ENCODE measurements at regions not wholly inside any gene's neighbourhood (a gene's known extent, or its start where the extent isn't known, plus 50 kb on each side); places are given as distances from the start of the nearest gene placed in this dataset.

DNA sequence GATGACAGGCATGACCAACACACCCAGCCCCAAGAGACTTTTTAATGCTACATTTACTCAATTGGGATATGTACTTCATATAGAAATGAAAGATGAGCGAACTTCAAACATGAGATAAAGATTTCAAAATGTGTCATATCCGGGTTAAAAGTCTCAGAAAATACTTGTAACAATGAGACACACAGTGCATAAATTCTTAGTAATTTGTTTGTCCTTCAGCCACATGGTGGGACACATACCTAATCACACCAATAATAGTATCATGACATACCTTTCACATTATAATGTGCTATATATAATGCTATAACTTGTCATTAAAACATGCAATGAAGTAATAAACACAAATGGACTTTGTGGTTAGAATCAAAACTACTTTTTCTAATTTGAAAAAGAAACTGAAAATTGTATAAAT, 204.7 kb upstream of the RFX3 start:
- no peak for TF ChIP-seq CTCF (IDR thresholded peaks at IDR 0.05)
- no peak for DNase-seq
- intact Hi-C loops (cut with DNase I, micrococcal nuclease): loop anchor here in 1 of 2 donors (10.0 kb wide), 1 partner anchor 604 kb away; no protein-coding TSS in a partner anchor
- no peak for ATAC-seq
- Histone ChIP-seq H3K9me3 (no peaks in the 10 kb centered on the region), H3K4me1 (ENCODE audit: low read depth) (no peaks in the 10 kb centered on the region), H3K36me3 (ENCODE audit: low read depth) (no peaks in the 10 kb centered on the region), H3K4me3 (no peak overlapping the region)

GRCh38 chr9:3721096-3721495, 195.3 kb upstream of the RFX3 start:
- intact Hi-C loops (cut with DNase I, micrococcal nuclease): no loop called here
- DNase-seq (no peak), ATAC-seq (no peak)
- Histone ChIP-seq H3K4me3 (no peak overlapping the region), H3K4me1 (ENCODE audit: low read depth) (no peaks in the 10 kb centered on the region), H3K9me3 (no peaks in the 10 kb centered on the region), H3K36me3 (ENCODE audit: low read depth) (no peaks in the 10 kb centered on the region)
- TF ChIP-seq CTCF (IDR thresholded peaks at IDR 0.05): no peak

- intact Hi-C loops (cut with DNase I, micrococcal nuclease): no loop called here
- Histone ChIP-seq H3K4me1 (ENCODE audit: low read depth) (no peaks in the 10 kb centered on the region), H3K36me3 (ENCODE audit: low read depth) (no peaks in the 10 kb centered on the region), H3K9me3 (no peaks in the 10 kb centered on the region), H3K4me3 (no peak overlapping the region)
- DNase-seq (no peak), ATAC-seq (no peak)
- TF ChIP-seq CTCF (IDR thresholded peaks at IDR 0.05): no peak
These were observed 193.5 kb upstream of the RFX3 start for GRCh38 chr9:3719286-3719685.

GRCh38 chr9:3716415-3716814, 190.6 kb upstream of the RFX3 start:
- Histone ChIP-seq H3K36me3 (ENCODE audit: low read depth) (no peaks in the 10 kb centered on the region), H3K4me3 (no peak overlapping the region), H3K9me3 (no peaks in the 10 kb centered on the region), H3K4me1 (ENCODE audit: low read depth) (no peaks in the 10 kb centered on the region)
- ATAC-seq: no peak
- no peak for TF ChIP-seq CTCF (IDR thresholded peaks at IDR 0.05)
- intact Hi-C loops (cut with DNase I, micrococcal nuclease): no loop called here
- no peak for DNase-seq

DNA sequence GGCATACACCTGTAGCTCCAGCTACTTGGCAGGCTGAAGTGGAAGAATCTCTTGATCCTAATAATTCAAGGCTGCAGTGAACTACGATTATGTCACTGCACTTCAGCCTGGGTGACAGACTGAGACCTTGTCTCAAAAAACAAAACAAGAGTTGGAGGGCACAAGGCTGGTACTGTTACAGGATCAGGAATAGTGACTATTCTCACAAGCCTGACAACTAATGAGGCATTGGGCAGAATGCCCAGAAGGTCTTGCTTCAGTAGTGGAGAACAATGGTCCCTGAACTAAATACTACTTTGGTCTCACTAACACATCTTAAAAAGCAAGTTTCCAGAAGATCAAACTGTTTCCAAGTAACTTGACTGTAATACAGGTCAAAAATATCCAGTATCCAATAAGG, 182.9 kb upstream of the RFX3 start:
- no peaks in the 10 kb centered on the region for H3K4me1 ChIP-seq (ENCODE audit: low read depth)
- H3K4me3 ChIP-seq: no peak overlapping the region
- intact Hi-C loops (cut with DNase I, micrococcal nuclease): no loop called here
- no peak for TF ChIP-seq CTCF (IDR thresholded peaks at IDR 0.05)
- ATAC-seq: no peak
- H3K36me3 ChIP-seq (ENCODE audit: low read depth): no peaks in the 10 kb centered on the region
- DNase-seq: no peak
- no peaks in the 10 kb centered on the region for H3K9me3 ChIP-seq

DNA sequence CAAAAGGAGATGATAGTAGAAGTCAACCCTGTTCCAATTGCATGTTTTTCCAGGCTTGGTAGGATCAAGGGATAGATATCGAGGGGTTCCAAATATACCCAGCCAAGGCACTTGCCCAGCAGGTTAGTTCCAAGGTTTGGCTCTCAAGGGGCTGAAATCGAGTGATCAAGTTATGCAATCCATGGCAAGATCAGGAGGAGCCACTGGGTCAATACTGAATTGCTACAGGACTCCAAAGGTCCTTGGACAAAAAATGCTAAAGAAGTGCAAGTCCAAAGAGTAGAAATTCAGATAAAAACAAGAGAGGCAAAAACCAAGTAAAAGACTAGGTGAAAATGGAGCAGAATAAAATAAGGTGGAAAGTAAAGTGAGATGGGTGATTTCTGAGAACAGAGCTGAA, 179.1 kb upstream of the RFX3 start:
- ATAC-seq: no peak

More for the DNA sequence above, 179.1 kb upstream of the RFX3 start:
- no peaks in the 10 kb centered on the region for H3K4me1 ChIP-seq (ENCODE audit: low read depth)
- DNase-seq: no peak
- intact Hi-C loops (cut with DNase I, micrococcal nuclease): no loop called here
- TF ChIP-seq CTCF (IDR thresholded peaks at IDR 0.05): no peak
- no peaks in the 10 kb centered on the region for H3K9me3 ChIP-seq
- H3K36me3 ChIP-seq (ENCODE audit: low read depth): no peaks in the 10 kb centered on the region
- no peak overlapping the region for H3K4me3 ChIP-seq
